ENCODE measurements at regions not wholly inside any gene's neighbourhood (a gene's known extent, or its start where the extent isn't known, plus 50 kb on each side); places are given as distances from the start of the nearest gene placed in this dataset.

DNA sequence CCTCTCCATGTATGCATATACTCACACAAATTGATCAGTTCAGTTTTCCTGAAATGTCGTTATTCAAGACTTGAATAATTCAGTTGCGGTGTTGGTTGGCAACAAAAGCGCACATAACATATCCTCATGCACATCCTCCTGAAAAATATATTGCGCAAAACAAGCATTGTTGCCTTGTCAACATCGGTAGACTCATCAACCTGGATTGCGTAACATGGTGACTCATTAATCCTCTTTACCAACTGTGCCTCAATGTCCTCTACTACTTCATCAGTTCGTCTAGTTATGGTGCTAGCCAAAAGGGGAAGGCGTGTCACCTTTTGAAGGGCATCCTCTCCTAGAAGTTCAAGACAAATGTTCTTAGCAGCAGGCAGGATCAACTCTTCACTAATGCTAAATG, 357.7 kb downstream of the LMO7 start:
- TF ChIP-seq POLR2A (IDR thresholded peaks at IDR 0.05) (no peak), POLR2AphosphoS5 (IDR thresholded peaks at IDR 0.05) (no peak), CTCF (IDR thresholded peaks at IDR 0.05) (no peak), EP300 (IDR thresholded peaks at IDR 0.05) (no peak)

Data from sigmoid colon (tissue), 4 donors.